ENCODE measurements at regions not wholly inside any gene's neighbourhood (a gene's known extent, or its start where the extent isn't known, plus 50 kb on each side); places are given as distances from the start of the nearest gene placed in this dataset.
A peak's percentile ranks its signal among the peaks of the same experiment; 100 is the strongest.

DNA sequence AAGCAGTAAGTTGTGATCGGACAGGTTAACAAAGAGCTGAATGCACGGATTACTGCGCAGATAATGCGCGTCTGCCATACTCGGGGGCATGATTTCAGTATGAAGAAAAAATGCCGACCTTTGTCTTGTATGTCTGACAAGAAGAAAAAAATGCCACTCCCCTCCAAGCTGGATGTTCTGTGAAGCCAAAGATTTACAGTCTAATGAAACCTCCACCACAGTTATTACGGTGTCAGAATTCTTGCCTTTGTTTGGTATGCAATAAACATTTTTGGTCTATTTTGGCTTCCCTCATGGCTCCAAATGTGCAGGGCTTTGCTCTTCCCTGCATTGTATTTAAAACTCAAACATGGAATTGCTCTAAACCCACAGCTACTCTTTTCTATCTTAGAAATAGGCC, 72.2 kb upstream of the THUMPD2 start:
- Histone ChIP-seq H3K9me3 (ENCODE audit: control insufficient read depth in 2 of 3, insufficient read depth in 1 of 3, low read length in 3 of 3) (no peaks in the 10 kb centered on the region), H3K27ac (ENCODE audit: low read depth in 2 of 2, low read length in 2 of 2) (no peak overlapping the region), H3K27me3 (ENCODE audit: control insufficient read depth, insufficient read depth, low read length) (no peaks in the 10 kb centered on the region), H3K4me1 (ENCODE audit: control insufficient read depth in 2 of 3, insufficient read depth in 2 of 3, low read depth in 1 of 3, low read length in 3 of 3) (peaks cover 0 to 2% (median 0%) of the 10 kb centered on the region in 3 donors), H3K36me3 (ENCODE audit: control insufficient read depth in 2 of 3, insufficient read depth in 3 of 3, low read length in 3 of 3) (no peaks in the 10 kb centered on the region), H3K9ac (ENCODE audit: low read length in 3 of 3) (no peak overlapping the region), H3K4me3 (ENCODE audit: low read length in 3 of 3) (no peak overlapping the region)
- DNase-seq (no peak), FAIRE-seq (no peak)
- TF ChIP-seq CTCF (IDR thresholded peaks at IDR 0.05; ENCODE audit: borderline replicate concordance, extremely low read depth, insufficient read depth) = no peak
- intact Hi-C loops (cut with DNase I) = no loop called here

DNA sequence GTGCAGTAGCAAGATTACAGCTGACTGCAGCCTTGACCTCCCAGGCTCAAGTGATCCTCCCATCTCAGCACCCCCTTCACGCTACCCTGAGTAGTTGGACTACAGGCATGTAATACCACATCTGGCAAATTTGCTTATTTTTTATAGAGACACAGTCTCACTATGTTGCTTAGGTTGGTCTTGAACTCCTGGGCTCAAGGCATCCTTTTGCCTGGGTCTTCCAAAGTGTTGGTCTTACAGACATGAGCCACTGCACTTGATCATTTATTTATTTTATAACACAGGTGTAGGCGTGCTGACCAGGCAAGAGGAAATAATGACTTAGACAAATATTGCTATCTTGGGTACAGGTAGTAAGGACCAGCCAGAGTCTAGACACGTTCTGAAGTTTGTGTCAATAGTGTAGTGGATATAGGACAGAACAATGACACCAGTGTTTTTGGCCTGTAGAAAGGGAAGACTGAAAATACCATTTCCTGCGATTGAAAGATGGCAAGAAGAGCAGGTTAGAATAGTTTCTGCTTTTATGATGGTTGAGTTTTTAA, 71.0 kb upstream of the THUMPD2 start:
- TF ChIP-seq CTCF (IDR thresholded peaks at IDR 0.05; ENCODE audit: borderline replicate concordance, extremely low read depth, insufficient read depth) = no peak
- Histone ChIP-seq H3K27ac (ENCODE audit: low read depth in 2 of 2, low read length in 2 of 2) (no peak overlapping the region), H3K9me3 (ENCODE audit: control insufficient read depth in 2 of 3, insufficient read depth in 1 of 3, low read length in 3 of 3) (no peaks in the 10 kb centered on the region), H3K27me3 (ENCODE audit: control insufficient read depth, insufficient read depth, low read length) (no peaks in the 10 kb centered on the region), H3K36me3 (ENCODE audit: control insufficient read depth in 2 of 3, insufficient read depth in 3 of 3, low read length in 3 of 3) (no peaks in the 10 kb centered on the region), H3K4me1 (ENCODE audit: control insufficient read depth in 2 of 3, insufficient read depth in 2 of 3, low read depth in 1 of 3, low read length in 3 of 3) (peaks cover 0 to 2% (median 0%) of the 10 kb centered on the region in 3 donors), H3K9ac (ENCODE audit: low read length in 3 of 3) (no peak overlapping the region), H3K4me3 (ENCODE audit: low read length in 3 of 3) (no peak overlapping the region)
- no peak for DNase-seq
- intact Hi-C loops (cut with DNase I) = no loop called here
- no peak for FAIRE-seq

GRCh38 chr2:39849064-39849463, 70.0 kb upstream of the THUMPD2 start:
- FAIRE-seq = no peak

More at GRCh38 chr2:39849064-39849463, 70.0 kb upstream of the THUMPD2 start:
- H3K4me3 ChIP-seq (ENCODE audit: low read length in 3 of 3) = no peak overlapping the region
- no peaks in the 10 kb centered on the region for H3K9me3 ChIP-seq (ENCODE audit: control insufficient read depth in 2 of 3, insufficient read depth in 1 of 3, low read length in 3 of 3)
- H3K9ac ChIP-seq (ENCODE audit: low read length in 3 of 3) = no peak overlapping the region
- intact Hi-C loops (cut with DNase I) = no loop called here
- H3K27me3 ChIP-seq (ENCODE audit: control insufficient read depth, insufficient read depth, low read length) = no peaks in the 10 kb centered on the region
- no peak overlapping the region for H3K27ac ChIP-seq (ENCODE audit: low read depth in 2 of 2, low read length in 2 of 2)
- TF ChIP-seq CTCF (IDR thresholded peaks at IDR 0.05; ENCODE audit: borderline replicate concordance, extremely low read depth, insufficient read depth) = no peak
- peak in 2 of 5 donors; percentile 22 to 44 for DNase-seq
- no peaks in the 10 kb centered on the region for H3K36me3 ChIP-seq (ENCODE audit: control insufficient read depth in 2 of 3, insufficient read depth in 3 of 3, low read length in 3 of 3)
- H3K4me1 ChIP-seq (ENCODE audit: control insufficient read depth in 2 of 3, insufficient read depth in 2 of 3, low read depth in 1 of 3, low read length in 3 of 3) = peaks cover 0 to 2% (median 0%) of the 10 kb centered on the region in 3 donors
